KBM-7 (cell line): ENCODE measurements at regions not wholly inside any gene's neighbourhood (a gene's known extent, or its start where the extent isn't known, plus 50 kb on each side); places are given as distances from the start of the nearest gene placed in this dataset.

Experiments
- DNase-seq: peaks from one replicate; pipeline ENCODE4 v3.0.0-alpha.2; 2015
- in situ Hi-C: fragments of 300-500 bp; cut with MboI; formaldehyde crosslinking; loops from 2 replicates; pipeline ENCODE4 v1.14.3; 2020; ENCODE audit warnings: low sequenced_read_pairs, low pct_unique_long_range_greater_than_20kb, mixed read lengths

DNA sequence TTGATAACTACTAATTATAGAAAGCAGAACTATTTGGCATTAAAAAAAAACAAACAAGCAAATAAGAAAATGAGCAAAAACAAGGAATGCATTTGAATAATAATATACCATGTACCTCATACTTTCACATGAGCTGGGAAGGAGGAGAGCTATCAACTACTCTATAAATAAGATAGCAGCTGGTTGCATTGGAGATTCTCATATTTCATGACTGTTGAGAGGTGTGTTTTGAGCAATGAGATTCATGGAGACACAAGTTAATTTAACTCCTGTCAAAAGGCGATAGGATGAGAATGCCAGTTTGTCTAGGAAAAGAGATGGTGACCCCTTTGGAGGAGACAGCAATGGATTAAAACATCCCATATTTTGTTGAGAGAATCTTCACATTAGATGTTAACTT is 348.8 kb upstream of the SPTLC3 start:
- DNase-seq = no peak
- in situ Hi-C loops = no loop called here

DNA sequence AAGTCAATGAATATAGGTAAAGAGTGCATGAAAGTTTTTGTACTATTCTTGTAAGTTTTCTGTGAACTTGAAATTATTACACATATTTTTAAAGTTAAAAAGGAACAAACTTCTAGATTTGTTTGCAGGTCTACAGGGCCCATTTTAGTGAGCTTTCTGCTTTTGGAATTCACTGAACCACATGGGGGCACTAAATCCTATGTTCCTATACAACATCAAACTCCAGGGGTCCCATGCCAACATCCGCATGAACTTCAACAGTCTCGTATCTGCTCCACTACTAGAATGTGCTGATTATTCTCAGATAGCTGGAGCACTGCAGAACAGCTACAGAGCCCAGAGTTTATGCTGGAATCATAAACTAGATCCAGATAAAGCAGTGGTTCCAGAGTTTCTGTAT is 347.9 kb upstream of the SPTLC3 start:
- in situ Hi-C loops = no loop called here

DNA sequence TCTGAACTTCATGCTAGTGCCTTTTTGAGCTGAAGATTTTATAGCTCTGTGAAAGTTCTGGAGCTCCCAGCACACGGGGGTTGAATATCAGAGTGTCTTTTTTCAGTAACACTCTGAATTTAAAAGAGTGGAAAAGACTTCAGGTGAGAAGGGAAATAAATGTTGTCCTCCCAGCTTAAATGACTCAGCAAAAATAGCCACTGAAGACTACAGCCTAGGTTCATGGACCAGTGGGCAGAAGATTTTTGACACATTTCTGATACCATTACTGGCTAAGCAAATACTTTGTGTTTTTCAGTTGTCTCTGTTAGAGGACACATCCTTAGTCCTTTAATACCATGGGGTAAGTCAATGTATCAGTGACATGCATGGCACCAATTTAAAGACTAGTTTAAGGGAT is 338.5 kb upstream of the SPTLC3 start:
- DNase-seq = no peak
- in situ Hi-C loops = no loop called here

More for the DNA sequence above, 347.9 kb upstream of the SPTLC3 start:
- peak; percentile 36 for DNase-seq

DNA sequence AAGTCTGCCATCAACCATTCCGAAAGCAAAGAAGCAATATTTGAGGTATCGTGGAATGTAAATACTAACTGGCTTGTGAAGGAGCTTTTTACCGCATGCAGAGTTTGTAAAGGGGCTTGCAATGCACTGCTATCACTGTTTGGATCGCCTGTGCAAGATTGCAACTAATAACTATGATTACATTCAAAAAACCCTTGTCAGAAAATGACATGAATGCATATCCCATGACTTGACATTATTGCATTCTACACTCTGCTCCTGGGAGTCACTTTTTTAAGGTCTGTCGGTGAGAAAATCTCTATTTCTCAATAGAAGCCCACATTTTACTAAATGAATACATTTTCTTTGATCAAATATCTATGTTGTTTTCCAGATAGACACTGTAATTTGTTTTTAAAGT is 335.4 kb upstream of the SPTLC3 start:
- in situ Hi-C loops = no loop called here
- no peak for DNase-seq

DNA sequence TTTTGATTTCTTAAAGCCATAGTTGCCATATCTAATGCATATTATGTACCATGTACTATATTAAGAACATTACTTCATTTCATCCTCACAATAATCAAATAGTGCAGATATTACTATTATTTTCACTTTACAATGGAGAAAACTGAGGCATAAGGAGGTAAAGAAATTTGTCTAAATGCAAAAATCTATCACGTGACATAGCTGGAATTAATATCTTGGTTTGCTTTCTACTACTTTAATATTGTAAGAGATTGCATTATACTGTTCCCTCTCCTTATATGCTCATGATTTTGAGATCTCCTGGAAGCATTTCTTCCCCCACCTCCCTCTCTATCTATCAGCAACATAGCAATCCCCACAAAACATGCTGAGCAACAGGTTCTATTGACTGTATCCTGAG is 330.8 kb upstream of the SPTLC3 start:
- in situ Hi-C loops = no loop called here
- DNase-seq = no peak

DNA sequence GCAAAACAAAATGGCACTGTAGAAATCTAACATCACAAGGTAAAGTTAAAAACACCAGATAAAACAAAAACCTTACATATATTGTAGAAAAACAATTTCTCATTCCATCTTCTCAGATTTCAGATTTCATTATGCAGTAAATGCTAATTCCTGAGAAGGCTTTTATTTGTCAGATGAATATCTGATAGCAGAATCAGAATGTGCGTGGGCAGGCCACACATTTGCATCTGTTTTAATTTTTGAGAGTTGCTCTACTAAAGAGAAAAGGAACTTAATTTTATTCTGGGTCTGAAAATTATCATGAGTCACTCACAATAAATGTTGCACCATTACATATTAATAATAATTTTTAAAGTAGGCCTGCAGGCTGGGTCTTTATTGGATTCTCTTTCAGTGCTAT is 329.3 kb upstream of the SPTLC3 start:
- in situ Hi-C loops = no loop called here
- DNase-seq = no peak

DNA sequence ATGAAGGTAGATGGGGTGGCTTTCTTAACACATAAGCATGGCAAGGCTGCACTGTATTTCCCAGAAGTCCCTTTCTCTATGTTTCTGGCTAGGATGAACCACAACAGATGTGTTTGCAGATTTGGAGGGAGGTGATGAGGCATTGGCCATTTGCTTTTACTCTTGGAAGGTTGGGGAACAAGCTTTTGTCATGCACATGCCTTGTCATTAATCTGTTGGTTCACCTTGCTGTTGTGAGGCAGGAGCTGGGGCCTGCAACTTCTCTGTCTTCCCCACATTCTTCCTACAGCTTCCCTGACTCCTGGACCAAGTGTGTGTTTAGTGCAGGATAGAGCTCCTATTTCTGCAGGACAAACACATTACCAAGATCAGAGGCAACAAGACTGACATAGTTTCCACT is 326.2 kb upstream of the SPTLC3 start:
- DNase-seq = no peak
- in situ Hi-C loops = no loop called here

DNA sequence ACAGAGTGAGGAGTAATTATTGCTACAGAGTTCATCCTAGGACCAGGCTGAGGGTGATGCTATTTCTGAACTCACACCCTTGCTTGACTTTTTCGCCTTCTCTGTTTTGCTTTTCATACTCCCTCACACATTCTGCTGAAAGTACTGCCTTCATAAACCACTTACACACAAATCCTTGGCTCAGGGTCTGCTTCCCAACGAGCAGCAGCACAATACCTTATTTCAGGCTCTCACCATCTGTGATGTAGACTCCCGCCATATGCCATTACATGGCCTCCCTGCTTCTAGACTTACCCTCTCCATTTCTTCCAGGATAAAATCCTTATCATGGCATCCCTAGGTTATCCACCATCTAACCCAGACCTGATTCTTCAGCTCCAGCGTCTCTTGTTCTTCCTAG is 321.3 kb upstream of the SPTLC3 start:
- in situ Hi-C loops = no loop called here
- DNase-seq = no peak

DNA sequence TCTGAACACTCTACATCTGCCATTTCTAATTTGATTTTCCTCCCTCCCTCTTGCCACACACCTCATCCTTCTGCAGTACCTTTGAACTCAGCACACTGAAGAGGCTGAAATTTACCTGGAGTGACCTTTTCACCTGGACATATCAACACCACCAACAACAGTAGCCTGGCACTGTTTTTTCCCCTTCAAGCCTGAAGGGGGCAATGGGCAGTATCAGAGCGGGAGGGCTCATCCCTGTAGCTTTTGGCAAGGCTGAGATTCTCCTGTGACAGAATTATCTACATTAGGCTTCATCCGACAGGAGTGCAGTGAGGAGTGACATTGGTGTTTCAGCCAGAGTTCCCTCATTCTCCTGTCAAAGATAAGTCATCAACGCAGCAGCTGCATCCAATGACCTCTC is 312.8 kb upstream of the SPTLC3 start:
- no peak for DNase-seq
- in situ Hi-C loops = no loop called here

DNA sequence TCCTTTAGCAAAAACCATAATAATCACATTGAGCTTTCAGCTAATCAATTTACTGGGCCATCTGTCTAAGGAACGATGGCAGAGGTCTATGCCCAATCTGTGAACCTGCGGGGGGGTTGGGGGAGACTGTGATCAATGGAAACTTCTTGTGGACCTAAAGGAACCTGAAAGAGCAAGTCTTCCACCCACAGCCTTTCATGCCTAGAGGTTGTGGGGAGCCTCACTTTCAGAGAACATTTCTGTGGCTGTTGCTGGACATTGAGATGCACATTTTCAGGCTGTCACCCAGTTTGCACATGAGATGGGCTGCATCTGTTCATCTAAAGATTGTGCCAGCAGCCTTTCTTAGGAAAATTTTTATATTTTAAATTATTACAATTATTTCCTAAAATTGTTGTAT is 310.0 kb upstream of the SPTLC3 start:
- in situ Hi-C loops = no loop called here
- no peak for DNase-seq

DNA sequence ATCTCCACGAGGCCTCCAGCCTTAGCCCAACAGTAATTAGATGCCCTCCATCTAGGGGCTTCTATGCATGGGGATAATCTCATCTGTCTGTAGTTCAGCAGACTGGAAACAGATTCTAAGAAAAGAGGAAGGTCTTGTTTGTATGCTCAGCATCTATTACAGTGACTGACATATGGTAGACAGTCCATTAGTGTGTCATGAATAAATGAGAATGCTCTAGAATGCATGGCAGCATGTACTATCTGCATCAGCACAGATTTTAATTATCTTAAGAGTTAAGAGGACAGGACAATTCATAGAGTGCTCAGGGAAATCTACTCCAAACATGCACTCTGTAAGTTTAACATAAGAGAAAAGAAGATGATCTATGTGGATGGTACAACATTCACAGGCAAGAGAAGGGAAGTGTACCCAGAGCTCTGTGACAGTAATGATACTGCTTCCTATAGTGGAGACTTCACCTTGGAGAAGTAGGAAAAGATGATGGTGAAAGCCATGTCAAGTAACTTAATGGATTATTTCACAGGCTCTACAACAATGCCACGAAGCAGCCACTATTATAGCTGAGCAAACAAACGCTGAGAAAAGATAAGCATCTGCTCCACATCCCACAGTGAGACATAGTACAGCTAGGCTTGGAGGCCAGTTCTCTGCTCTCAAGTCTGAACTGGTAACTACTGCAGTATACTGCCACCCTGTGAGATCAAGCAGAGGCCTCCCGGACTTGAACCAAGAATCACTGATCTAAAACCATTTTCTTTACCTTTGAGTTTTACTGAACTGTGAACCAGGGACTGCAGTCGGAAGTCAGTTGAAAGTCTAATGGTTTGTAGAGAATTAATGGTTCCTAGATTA is 309.2 kb upstream of the SPTLC3 start:
- DNase-seq = no peak
- in situ Hi-C loops = no loop called here

DNA sequence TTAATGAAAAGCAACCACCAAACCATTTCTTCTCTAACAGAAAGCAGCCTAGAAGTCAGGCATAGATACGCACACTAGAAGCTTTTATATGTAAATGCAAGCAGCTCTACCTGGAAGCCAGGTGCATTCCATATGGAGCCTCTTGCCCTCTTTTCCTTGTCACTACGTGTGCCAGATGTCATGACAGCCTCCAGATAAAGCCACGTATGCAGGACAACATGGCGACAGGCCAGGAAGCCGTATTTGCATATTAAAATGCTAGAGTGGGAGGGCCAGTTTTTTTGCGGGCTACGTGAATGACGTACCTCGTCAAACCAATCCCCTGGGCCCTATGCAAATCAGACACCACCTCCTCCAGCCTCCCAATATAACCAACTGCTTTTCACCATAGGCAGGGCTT is 308.1 kb upstream of the SPTLC3 start:
- DNase-seq = no peak
- in situ Hi-C loops = no loop called here

DNA sequence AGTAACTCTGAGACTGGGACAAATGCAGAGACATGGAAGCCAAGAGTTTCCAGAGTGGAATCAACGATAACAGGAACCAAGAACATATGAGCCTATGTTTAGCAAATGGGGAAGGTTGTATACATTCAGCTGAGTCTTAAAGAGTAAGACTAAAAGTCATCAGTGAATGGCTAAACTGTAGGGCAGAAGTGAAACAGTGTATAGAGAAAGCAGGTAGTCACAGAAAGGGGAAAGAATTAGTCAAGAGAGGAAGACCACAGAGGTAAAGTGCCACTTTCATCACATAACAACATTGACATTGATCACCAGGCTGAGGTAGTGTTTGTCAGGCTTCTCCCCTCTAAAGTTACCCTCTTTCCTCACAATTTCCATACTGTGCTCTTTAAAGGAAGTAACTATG is 306.5 kb upstream of the SPTLC3 start:
- in situ Hi-C loops = no loop called here
- DNase-seq = no peak

DNA sequence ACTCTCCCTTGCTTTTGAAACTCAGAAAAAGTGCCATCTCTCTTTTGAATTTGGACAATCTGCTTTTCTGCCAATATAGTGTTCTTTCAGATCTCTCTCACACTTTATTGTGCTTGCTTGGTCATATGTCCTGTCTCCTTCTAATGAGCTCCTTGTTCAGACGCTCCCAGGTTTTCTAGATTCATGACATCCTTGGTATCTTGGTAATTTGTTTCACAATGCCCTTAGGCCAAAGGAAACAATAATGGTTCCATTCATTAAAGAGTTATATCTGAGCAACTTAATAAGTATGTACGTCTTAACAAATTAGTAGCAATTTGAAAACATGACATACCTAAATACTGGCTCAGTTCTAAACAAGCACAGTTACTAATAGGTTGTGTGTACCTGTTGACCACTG is 293.4 kb upstream of the SPTLC3 start:
- DNase-seq = no peak
- in situ Hi-C loops = no loop called here

DNA sequence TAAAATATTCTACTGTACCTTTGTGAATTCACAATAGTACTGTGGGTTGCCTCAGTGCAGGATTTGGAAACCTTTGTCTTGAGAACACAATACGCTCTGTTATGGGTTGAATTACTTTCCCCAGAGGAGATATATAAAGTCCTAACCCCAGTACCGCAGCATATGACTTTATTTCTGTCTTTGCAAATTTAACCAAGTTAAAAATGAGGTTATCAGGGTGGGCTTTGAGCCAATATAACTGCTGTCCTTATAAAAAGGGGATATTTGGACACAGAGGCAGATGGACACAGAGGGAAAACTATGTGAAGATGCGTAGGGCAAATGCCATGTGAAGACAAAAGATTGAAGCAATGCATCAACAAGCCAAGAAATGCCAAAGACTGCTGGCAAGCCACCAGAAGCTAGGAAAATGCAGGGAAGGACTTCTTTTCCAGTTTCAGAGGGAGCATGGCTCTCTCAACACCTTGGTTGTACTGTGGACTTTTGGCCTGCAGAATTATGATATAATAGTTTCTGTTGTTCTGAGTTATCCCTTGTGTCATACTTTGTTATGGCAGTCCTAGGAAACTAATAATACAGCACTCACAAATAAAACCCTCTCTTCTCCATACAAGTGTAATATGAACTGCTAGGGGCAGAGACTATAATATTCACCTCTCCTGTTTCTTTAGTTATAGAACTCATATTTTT is 292.6 kb upstream of the SPTLC3 start:
- in situ Hi-C loops = no loop called here
- DNase-seq = no peak

DNA sequence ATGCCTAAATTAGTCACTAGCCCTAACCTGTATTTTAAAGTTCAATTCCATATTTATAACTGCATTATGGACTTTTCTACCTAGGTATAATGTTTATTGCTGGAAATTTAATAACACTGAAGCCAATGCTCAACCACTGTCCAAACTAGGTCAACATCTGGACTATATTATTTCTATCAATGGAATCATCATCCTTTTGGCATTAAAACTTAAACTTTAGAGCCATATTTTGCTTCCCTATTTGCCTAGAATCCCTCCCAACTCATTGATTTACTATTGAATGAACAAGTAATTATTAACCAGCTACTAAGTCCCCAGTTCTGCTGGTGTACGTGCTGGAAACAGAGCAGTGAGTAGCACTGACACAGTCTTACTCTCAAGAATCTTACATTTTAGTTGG is 291.7 kb upstream of the SPTLC3 start:
- in situ Hi-C loops = no loop called here
- no peak for DNase-seq

DNA sequence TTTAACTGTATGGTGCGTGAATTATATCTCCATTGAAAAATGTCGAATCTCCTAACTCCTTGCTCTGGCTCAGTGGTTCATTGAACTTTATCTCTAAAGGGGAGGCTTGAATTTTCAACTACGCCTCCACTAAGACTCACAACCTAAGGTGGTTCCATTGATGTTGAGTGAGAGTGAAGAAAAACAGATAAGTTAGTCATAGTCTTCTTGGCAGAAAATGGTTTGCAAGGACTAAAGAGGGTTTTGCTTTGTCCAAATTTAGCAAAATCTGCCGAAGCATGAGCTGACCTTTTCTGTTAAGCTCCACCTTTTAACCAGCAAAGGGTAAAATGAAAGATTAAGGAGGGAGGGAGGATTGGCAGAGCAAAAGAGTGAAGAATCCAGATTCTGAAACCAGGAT is 290.2 kb upstream of the SPTLC3 start:
- DNase-seq = no peak
- in situ Hi-C loops = no loop called here

DNA sequence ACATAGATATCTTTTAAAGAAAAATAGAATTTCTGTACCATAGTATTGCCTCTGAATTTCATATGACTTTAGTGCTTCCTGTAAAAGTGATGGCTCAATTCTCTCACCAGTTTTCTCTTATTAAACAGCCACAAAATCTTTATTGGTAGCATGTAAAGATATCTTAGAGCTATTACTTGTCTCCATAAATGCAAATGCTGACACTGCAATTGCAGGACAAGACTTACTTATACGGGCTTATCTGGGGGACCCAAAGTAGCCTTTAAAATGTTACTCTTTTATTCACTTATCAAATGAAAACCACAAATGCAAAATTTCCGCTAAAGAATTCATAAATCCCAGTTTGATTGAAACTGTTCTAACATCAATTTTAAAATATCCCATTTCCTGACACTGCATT is 287.1 kb upstream of the SPTLC3 start:
- in situ Hi-C loops = no loop called here
- no peak for DNase-seq

DNA sequence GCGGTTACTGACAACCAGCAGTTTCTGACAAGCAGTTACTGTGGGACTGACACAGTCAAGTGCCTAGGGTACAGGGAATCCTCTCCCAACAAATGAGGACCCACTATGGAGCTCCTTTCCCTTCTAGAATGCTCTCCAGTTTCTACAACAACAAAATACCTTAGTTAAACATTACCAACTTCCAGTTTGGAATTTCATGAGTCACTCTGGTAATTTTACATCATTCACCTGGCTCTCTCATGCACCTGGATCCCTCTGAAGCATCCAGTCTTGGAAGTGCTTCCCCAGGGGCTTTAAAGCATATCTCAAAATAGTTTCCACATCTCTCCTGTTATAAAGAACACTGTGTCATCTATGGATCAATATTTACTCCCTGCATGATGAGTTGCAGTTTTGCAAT is 286.7 kb upstream of the SPTLC3 start:
- DNase-seq = no peak

DNA sequence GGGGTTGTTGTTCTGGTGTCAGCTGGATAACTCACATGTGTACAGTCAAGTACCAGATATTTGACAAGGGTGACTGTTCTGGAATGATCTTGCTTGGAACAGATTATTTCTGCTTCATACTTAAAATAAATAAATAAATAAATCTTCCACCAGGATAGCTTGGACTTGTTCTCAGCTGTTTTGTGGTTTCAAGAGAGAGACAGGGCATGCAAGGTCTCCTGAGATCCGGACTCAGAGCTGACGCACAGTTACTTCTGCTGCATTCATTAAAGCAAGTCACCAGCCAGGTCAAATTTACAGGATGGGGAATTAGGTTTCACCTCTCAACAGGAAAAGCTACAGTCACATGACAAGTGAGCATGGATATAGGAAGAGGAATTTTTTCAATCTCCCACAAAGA is 285.0 kb upstream of the SPTLC3 start:
- in situ Hi-C loops = no loop called here
- DNase-seq = no peak

More for the DNA sequence above, 286.7 kb upstream of the SPTLC3 start:
- in situ Hi-C loops = no loop called here

DNA sequence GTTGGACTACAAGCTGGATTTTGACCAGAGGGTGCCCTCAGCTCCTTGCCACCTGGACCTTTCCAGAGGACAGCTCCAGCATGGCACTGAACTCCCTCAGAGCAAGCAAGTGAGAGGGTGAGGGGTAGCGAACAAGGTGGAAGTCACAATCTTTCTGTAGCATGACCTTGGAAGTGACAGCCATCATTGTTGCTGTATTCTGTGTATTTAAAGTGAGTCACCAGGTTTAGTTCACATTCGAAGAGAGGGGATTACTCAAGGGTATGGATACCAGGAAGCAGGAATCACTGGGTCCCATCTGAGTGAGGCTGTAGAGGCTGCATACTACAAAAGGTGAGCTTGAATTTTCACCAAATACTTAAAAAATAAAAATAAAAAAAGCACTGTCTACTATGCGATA is 280.0 kb upstream of the SPTLC3 start:
- DNase-seq = no peak
- in situ Hi-C loops = no loop called here
